Fibroblast of lung (primary cell): ENCODE measurements at regions not wholly inside any gene's neighbourhood (a gene's known extent, or its start where the extent isn't known, plus 50 kb on each side); places are given as distances from the start of the nearest gene placed in this dataset.

Source experiments
- DNase-seq, 2 donors: peaks; one replicate each; pipeline versions ENCODE4 v3.0.0 to v3.0.0-alpha.2; 2010; ENCODE audit warnings: low read depth in 2 of 2
- H2AFZ ChIP-seq: 2 replicates; pipeline ENCODE4 v1.5.1; 2012; ENCODE audit warnings: low read length, control low read depth, inconsistent platforms
- H3K27ac ChIP-seq: 2 replicates; pipeline ENCODE4 v1.5.1; 2011; ENCODE audit warnings: low read length, control low read depth; ENCODE audit not compliant: insufficient read depth
- H3K27me3 ChIP-seq: 2 replicates; pipeline ENCODE4 v1.5.1; 2011; ENCODE audit warnings: mild to moderate bottlenecking, low read length; ENCODE audit not compliant: control insufficient read depth, insufficient read depth
- H3K36me3 ChIP-seq: 2 replicates; pipeline ENCODE4 v1.5.1; 2011; ENCODE audit warnings: low read length; ENCODE audit not compliant: control insufficient read depth, insufficient read depth
- H3K4me1 ChIP-seq: 2 replicates; pipeline ENCODE4 v1.5.1; 2011; ENCODE audit warnings: low read length; ENCODE audit not compliant: control insufficient read depth, insufficient read depth; ENCODE audit errors: extremely low read depth
- H3K4me2 ChIP-seq: 2 replicates; pipeline ENCODE4 v1.5.1; 2011; ENCODE audit warnings: low read length, control low read depth; ENCODE audit not compliant: insufficient read depth; ENCODE audit errors: extremely low read depth
- H3K4me3 ChIP-seq, 4 experiments: fragments of 200-600 bp in 1 of 4; sonication (generic) in 1 of 4; replicated peaks in 1 of 4; 2 replicates each; pipeline ENCODE4 v1.5.1; 2011 to 2016; ENCODE audit warnings: low read length in 4 of 4, low read depth in 3 of 4, mild to moderate bottlenecking in 3 of 4, control low read depth in 2 of 4, inconsistent platforms in 1 of 4, mixed read lengths in 1 of 4; ENCODE audit not compliant: insufficient read depth in 1 of 4; ENCODE audit errors: control extremely low read depth in 1 of 4
- H3K79me2 ChIP-seq: 2 replicates; pipeline ENCODE4 v1.5.1; 2012; ENCODE audit warnings: mild to moderate bottlenecking, low read length, inconsistent platforms; ENCODE audit not compliant: control insufficient read depth, insufficient read depth
- H3K9ac ChIP-seq: 2 replicates; pipeline ENCODE4 v1.5.1; 2011; ENCODE audit warnings: mild to moderate bottlenecking, low read length, control low read depth; ENCODE audit not compliant: insufficient read depth
- H3K9me3 ChIP-seq: 2 replicates; pipeline ENCODE4 v1.5.1; 2012; ENCODE audit warnings: low read depth, low read length; ENCODE audit not compliant: control insufficient read depth, insufficient read depth
- H4K20me1 ChIP-seq: 2 replicates; pipeline ENCODE4 v1.5.1; 2011; ENCODE audit warnings: low read length; ENCODE audit not compliant: control insufficient read depth, insufficient read depth; ENCODE audit errors: extremely low read depth
- CTCF ChIP-seq, 2 donors: IDR thresholded peaks in 1 of 2; conservative IDR thresholded peaks in 1 of 2; 1 replicate in 1 of 2; 2 replicates in 1 of 2; pipeline ENCODE4 v1.5.1; 2011 to 2012; ENCODE audit warnings: low read length in 2 of 2, control low read depth in 1 of 2, inconsistent platforms in 1 of 2, low read depth in 1 of 2, mild to moderate bottlenecking in 1 of 2
- EZH2 ChIP-seq: IDR thresholded peaks from 2 replicates; pipeline ENCODE4 v1.5.1; 2012; ENCODE audit warnings: low read length, control low read depth, mild to moderate bottlenecking; ENCODE audit errors: missing control alignments

- Histone ChIP-seq H3K9me3 (no peaks in the 10 kb centered on the region), H3K4me1 (no peaks in the 10 kb centered on the region), H3K79me2 (no peaks in the 10 kb centered on the region), H3K4me2 (no peak overlapping the region), H3K4me3 (no peak overlapping the region), H3K9ac (no peak overlapping the region), H3K27me3 (no peaks in the 10 kb centered on the region), H3K36me3 (no peaks in the 10 kb centered on the region), H2AFZ (no peak overlapping the region), H4K20me1 (no peaks in the 10 kb centered on the region), H3K27ac (no peak overlapping the region)
- TF ChIP-seq CTCF (conservative IDR thresholded peaks at IDR 0.05 in 1 of 2, IDR thresholded peaks at IDR 0.05 in 1 of 2; ENCODE audit: low read depth in 1 of 2, low read length in 2 of 2) (no peak), EZH2 (no peak)
- DNase-seq = no peak
These were observed 86.6 kb upstream of the TCERG1L start for GRCh38 chr10:131398166-131398565.

GRCh38 chr10:131399981-131400380, 88.5 kb upstream of the TCERG1L start:
- Histone ChIP-seq H3K36me3 (no peaks in the 10 kb centered on the region), H2AFZ (no peak overlapping the region), H3K9me3 (no peaks in the 10 kb centered on the region), H3K27ac (no peak overlapping the region), H3K4me1 (no peaks in the 10 kb centered on the region), H3K4me3 (no peak overlapping the region), H3K27me3 (no peaks in the 10 kb centered on the region), H3K4me2 (no peak overlapping the region), H3K79me2 (no peaks in the 10 kb centered on the region), H4K20me1 (no peaks in the 10 kb centered on the region), H3K9ac (no peak overlapping the region)
- TF ChIP-seq CTCF (conservative IDR thresholded peaks at IDR 0.05 in 1 of 2, IDR thresholded peaks at IDR 0.05 in 1 of 2; ENCODE audit: low read depth in 1 of 2, low read length in 2 of 2) (no peak), EZH2 (no peak)
- no peak for DNase-seq

- no peak overlapping the region for H2AFZ ChIP-seq
- no peaks in the 10 kb centered on the region for H3K79me2 ChIP-seq
- no peak for DNase-seq
- no peak overlapping the region for H3K4me3 ChIP-seq
- H3K36me3 ChIP-seq = no peaks in the 10 kb centered on the region
- no peak for TF ChIP-seq CTCF (conservative IDR thresholded peaks at IDR 0.05 in 1 of 2, IDR thresholded peaks at IDR 0.05 in 1 of 2; ENCODE audit: low read depth in 1 of 2, low read length in 2 of 2)
- TF ChIP-seq EZH2 = no peak
- no peaks in the 10 kb centered on the region for H3K4me1 ChIP-seq
- no peaks in the 10 kb centered on the region for H3K9me3 ChIP-seq
- no peak overlapping the region for H3K9ac ChIP-seq
- no peaks in the 10 kb centered on the region for H4K20me1 ChIP-seq
- H3K4me2 ChIP-seq = no peak overlapping the region
- no peaks in the 10 kb centered on the region for H3K27me3 ChIP-seq
- no peak overlapping the region for H3K27ac ChIP-seq
These were observed 89.0 kb upstream of the TCERG1L start for GRCh38 chr10:131400513-131400912.
